HEK293 (cell line): ENCODE measurements at regions not wholly inside any gene's neighbourhood (a gene's known extent, or its start where the extent isn't known, plus 50 kb on each side); places are given as distances from the start of the nearest gene placed in this dataset.

Experiments used
- CTCF ChIA-PET: fragments of 350-600 bp; formaldehyde crosslinking; extraction: SDS; loops from one replicate; lab custom pipeline; 2021; ENCODE audit warnings: antibody characterized with exemption; lab: Yijun Ruan, JAX
- POLR2A ChIA-PET: fragments of 300-600 bp; formaldehyde crosslinking; extraction: SDS; loops from one replicate; lab custom pipeline; 2020; ENCODE audit warnings: antibody characterized with exemption, inconsistent platforms; lab: Yijun Ruan, JAX
- H3K27ac ChIP-seq: fragments of 200-500 bp; sonication (Bioruptor generic); 2 replicates; pipeline ENCODE4 v1.5.1; 2014; ENCODE audit warnings: low read depth, low read length, control low read depth, inconsistent platforms; ENCODE audit errors: extremely low read depth
- H3K36me3 ChIP-seq, 2 experiments: fragments of 200-500 bp in 1 of 2; sonication (Bioruptor generic) in 1 of 2; 1 replicate in 1 of 2; 2 replicates in 1 of 2; pipeline ENCODE4 v1.5.1; 2014 to 2017; ENCODE audit warnings: inconsistent platforms in 2 of 2, low read length in 2 of 2; ENCODE audit not compliant: control insufficient read depth in 2 of 2, insufficient read depth in 1 of 2
- H3K4me1 ChIP-seq: fragments of 200-500 bp; sonication (Bioruptor generic); 2 replicates; pipeline ENCODE4 v1.5.1; 2014; ENCODE audit warnings: mild to moderate bottlenecking, low read length, inconsistent platforms; ENCODE audit not compliant: control insufficient read depth, insufficient read depth
- H3K4me3 ChIP-seq: 2 replicates; pipeline ENCODE4 v1.5.1; 2011; ENCODE audit warnings: low read depth, mild to moderate bottlenecking, control low read depth, low read length, moderate library complexity
- H3K9me3 ChIP-seq: fragments of 200-500 bp; sonication (Bioruptor generic); 2 replicates; pipeline ENCODE4 v1.5.1; 2014; ENCODE audit warnings: low read depth, low read length, inconsistent platforms; ENCODE audit not compliant: control insufficient read depth, insufficient read depth
- BCL11A ChIP-seq: fragments of 450-650 bp; formaldehyde crosslinking; IDR thresholded peaks from 2 replicates; pipeline ENCODE4 v1.5.1; 2016; ENCODE audit warnings: low read depth, missing biosample characterization, missing genetic modification characterization
- BCL11B ChIP-seq: fragments of 450-650 bp; formaldehyde crosslinking; IDR thresholded peaks from 2 replicates; pipeline ENCODE4 v1.5.1; 2016; ENCODE audit warnings: low read depth, missing biosample characterization, missing genetic modification characterization
- CTCF ChIP-seq: fragments of 450-650 bp; formaldehyde crosslinking; IDR thresholded peaks from 2 replicates; pipeline ENCODE4 v1.5.1; 2016; ENCODE audit warnings: missing biosample characterization, missing genetic modification characterization
- ELK4 ChIP-seq: IDR thresholded peaks from 2 replicates; pipeline ENCODE4 v1.6.1; 2011; ENCODE audit warnings: mild to moderate bottlenecking, low read depth, low read length, borderline replicate concordance
- GLIS1 ChIP-seq: fragments of 450-650 bp; formaldehyde crosslinking; IDR thresholded peaks from 2 replicates; pipeline ENCODE4 v1.5.1; 2016; ENCODE audit warnings: missing biosample characterization, missing genetic modification characterization
- PRDM1 ChIP-seq: fragments of 450-650 bp; formaldehyde crosslinking; IDR thresholded peaks from 2 replicates; pipeline ENCODE4; 2016; ENCODE audit warnings: missing biosample characterization, missing genetic modification characterization
- PRDM2 ChIP-seq: fragments of 450-650 bp; formaldehyde crosslinking; IDR thresholded peaks from 2 replicates; pipeline ENCODE4 v1.5.1; 2016; ENCODE audit warnings: missing biosample characterization, missing genetic modification characterization, borderline replicate concordance
- SALL2 ChIP-seq: fragments of 450-650 bp; formaldehyde crosslinking; IDR thresholded peaks from 2 replicates; pipeline ENCODE4 v1.5.0; 2017; ENCODE audit warnings: missing biosample characterization, mild to moderate bottlenecking, missing genetic modification characterization, borderline replicate concordance
- SCRT2 ChIP-seq: fragments of 450-650 bp; formaldehyde crosslinking; IDR thresholded peaks from 2 replicates; pipeline ENCODE4 v1.5.1; 2016; ENCODE audit warnings: missing biosample characterization, missing genetic modification characterization
- SETDB1 ChIP-seq: IDR thresholded peaks from one replicate; pipeline ENCODE4 v1.6.1; 2017; ENCODE audit warnings: mild to moderate bottlenecking, low read length, moderate library complexity, mixed read lengths; ENCODE audit not compliant: insufficient read length
- SP3 ChIP-seq: fragments of 450-650 bp; formaldehyde crosslinking; IDR thresholded peaks from 2 replicates; pipeline ENCODE4 v1.5.1; 2016; ENCODE audit warnings: missing biosample characterization, missing genetic modification characterization
- YY1 ChIP-seq: fragments of 450-650 bp; formaldehyde crosslinking; IDR thresholded peaks from 2 replicates; pipeline ENCODE4 v1.5.1; 2018; ENCODE audit warnings: missing biosample characterization, missing genetic modification characterization
- ZBTB1 ChIP-seq: fragments of 450-650 bp; formaldehyde crosslinking; IDR thresholded peaks from 2 replicates; pipeline ENCODE4 v1.5.1; 2016; ENCODE audit warnings: missing biosample characterization, missing genetic modification characterization
- ZBTB17 ChIP-seq: fragments of 450-650 bp; formaldehyde crosslinking; IDR thresholded peaks from 2 replicates; pipeline ENCODE4 v1.5.1; 2016; ENCODE audit warnings: missing biosample characterization, missing genetic modification characterization
- ZBTB26 ChIP-seq: fragments of 450-650 bp; formaldehyde crosslinking; optimal IDR thresholded peaks from 2 replicates; pipeline ENCODE3; 2016; ENCODE audit warnings: missing biosample characterization, mild to moderate bottlenecking, missing genetic modification characterization
- ZBTB7A ChIP-seq: fragments of 450-650 bp; formaldehyde crosslinking; IDR thresholded peaks from 2 replicates; pipeline ENCODE4 v1.5.1; 2016; ENCODE audit warnings: low read depth, missing biosample characterization, missing genetic modification characterization
- ZFP37 ChIP-seq: fragments of 450-650 bp; formaldehyde crosslinking; IDR thresholded peaks from 2 replicates; pipeline ENCODE4 v1.5.1; 2016; ENCODE audit warnings: missing biosample characterization, missing genetic modification characterization
- ZNF157 ChIP-seq: fragments of 450-650 bp; formaldehyde crosslinking; IDR thresholded peaks from 2 replicates; pipeline ENCODE4 v1.5.1; 2016; ENCODE audit warnings: missing biosample characterization, missing genetic modification characterization
- ZNF169 ChIP-seq: fragments of 450-650 bp; formaldehyde crosslinking; IDR thresholded peaks from 2 replicates; pipeline ENCODE4 v1.5.1; 2016; ENCODE audit warnings: missing biosample characterization, missing genetic modification characterization
- ZNF302 ChIP-seq: fragments of 450-650 bp; formaldehyde crosslinking; IDR thresholded peaks from 2 replicates; pipeline ENCODE4 v1.5.1; 2016; ENCODE audit warnings: missing biosample characterization, missing genetic modification characterization, low read depth
- ZNF335 ChIP-seq: fragments of 450-650 bp; formaldehyde crosslinking; conservative IDR thresholded peaks from 2 replicates; pipeline ENCODE4 v1.5.1; 2016; ENCODE audit warnings: missing biosample characterization, missing genetic modification characterization
- ZNF341 ChIP-seq: fragments of 450-650 bp; formaldehyde crosslinking; IDR thresholded peaks from 2 replicates; pipeline ENCODE4; 2016; ENCODE audit warnings: low read depth, missing biosample characterization, missing genetic modification characterization
- ZNF561 ChIP-seq: fragments of 450-650 bp; IDR thresholded peaks from 2 replicates; pipeline ENCODE4 v1.5.1; 2018; ENCODE audit warnings: missing biosample characterization, missing genetic modification characterization, borderline replicate concordance
- ZNF626 ChIP-seq: fragments of 450-650 bp; sonication (Bioruptor Pico); formaldehyde crosslinking; IDR thresholded peaks from 2 replicates; pipeline ENCODE4 v1.5.1; 2018; ENCODE audit warnings: missing biosample characterization, missing genetic modification characterization, inconsistent platforms
- ZNF629 ChIP-seq: fragments of 450-650 bp; formaldehyde crosslinking; IDR thresholded peaks from 2 replicates; pipeline ENCODE4 v1.5.1; 2017; ENCODE audit warnings: missing biosample characterization, missing genetic modification characterization
- ZNF677 ChIP-seq: fragments of 450-650 bp; IDR thresholded peaks from 2 replicates; pipeline ENCODE4 v1.5.0; 2018; ENCODE audit warnings: missing biosample characterization, mild to moderate bottlenecking, missing genetic modification characterization, moderate library complexity
- ZNF76 ChIP-seq: fragments of 450-650 bp; formaldehyde crosslinking; IDR thresholded peaks from 2 replicates; pipeline ENCODE4; 2016; ENCODE audit warnings: low read depth, missing biosample characterization, missing genetic modification characterization, borderline replicate concordance
- ZNF791 ChIP-seq: fragments of 450-650 bp; formaldehyde crosslinking; IDR thresholded peaks from 2 replicates; pipeline ENCODE4 v1.5.1; 2016; ENCODE audit warnings: missing biosample characterization, missing genetic modification characterization

- no peak overlapping the region for H3K4me3 ChIP-seq
- POLR2A ChIA-PET: no interaction called here
- CTCF ChIA-PET: no interaction called here
- 0 out of 2 replicates have a peak, but pooled peaks cover 2% of the 10 kb centered on the region for H3K4me1 ChIP-seq
- H3K27ac ChIP-seq: no peak overlapping the region
- no peaks in the 10 kb centered on the region for H3K9me3 ChIP-seq
- TF ChIP-seq SP3: no peak
- TF ChIP-seq ZNF335 (tag by site-specific recombination): no peak
- TF ChIP-seq ZNF76 (tag by site-specific recombination): no peak
- TF ChIP-seq ZBTB7A: no peak
- TF ChIP-seq SCRT2 (tag by site-specific recombination): no peak
- TF ChIP-seq ZNF302: no peak
- no peak for TF ChIP-seq ZFP37 (tag by site-specific recombination)
- no peak for TF ChIP-seq PRDM2 (tag by site-specific recombination)
- no peak for TF ChIP-seq BCL11A (tag by site-specific recombination)
- no peak for TF ChIP-seq ZNF629
- TF ChIP-seq ZNF341: no peak
- no peak for TF ChIP-seq SETDB1
- TF ChIP-seq ZNF561 (tag by site-specific recombination): no peak
- TF ChIP-seq ZNF677: no peak
- no peak for TF ChIP-seq ZBTB17
- TF ChIP-seq ZNF157: no peak
- H3K36me3 ChIP-seq: peaks cover 0 to 29% of the 10 kb centered on the region in 2 experiments; a peak in 1 of 3 replicates
These were observed 182.7 kb downstream of the MEX3B start for GRCh38 chr15:81863162-81863561.

- ChIA-PET POLR2A (no interaction called here), CTCF (interaction anchor here (0.6 to 0.7 kb wide), 3 partner anchors 10 to 179 kb away, joined by 3 to 4 read pairs (median 3); no protein-coding TSS in a partner anchor)
- H3K4me1 ChIP-seq: 0 out of 2 replicates have a peak, but pooled peaks cover 2% of the 10 kb centered on the region
- H3K9me3 ChIP-seq: no peaks in the 10 kb centered on the region
- no peak overlapping the region for H3K27ac ChIP-seq
- peaks cover 0 to 34% of the 10 kb centered on the region in 2 experiments; a peak in 1 of 3 replicates for H3K36me3 ChIP-seq
- H3K4me3 ChIP-seq: no peak overlapping the region
- TF ChIP-seq GLIS1 (tag by site-specific recombination) (no peak), CTCF (no peak), ELK4 (no peak), BCL11B (no peak), YY1 (tag by site-specific recombination) (no peak), ZNF791 (tag by site-specific recombination) (no peak), ZBTB1 (tag by site-specific recombination) (no peak), ZNF169 (tag by site-specific recombination) (no peak), ZNF626 (tag by site-specific recombination) (no peak), PRDM1 (tag by site-specific recombination) (no peak), ZBTB26 (tag by site-specific recombination) (no peak), SALL2 (tag by site-specific recombination) (no peak)
These were observed 185.9 kb downstream of the MEX3B start for GRCh38 chr15:81859737-81860516.
